ENCODE measurements at regions not wholly inside any gene's neighbourhood (a gene's known extent, or its start where the extent isn't known, plus 50 kb on each side); places are given as distances from the start of the nearest gene placed in this dataset.

GRCh38 chr4:141349236-141349635, 128.5 kb downstream of the ZNF330 start:
- H3K4me1 ChIP-seq (ENCODE audit: control insufficient read depth in 4 of 4, insufficient read depth in 4 of 4, low read length in 3 of 4) = peaks cover 6 to 32% (median 25%) of the 10 kb centered on the region in 4 donors
- H3K9ac ChIP-seq (ENCODE audit: low read depth in 1 of 2, low read length in 2 of 2) = no peak overlapping the region
- DNase-seq (ENCODE audit: low spot score) = no peak
- no peak overlapping the region for H3K4me3 ChIP-seq (ENCODE audit: low read depth in 1 of 3, low read length in 3 of 3)
- no peaks in the 10 kb centered on the region for H3K9me3 ChIP-seq (ENCODE audit: control insufficient read depth in 4 of 4, low read length in 3 of 4)
- H3K27ac ChIP-seq (ENCODE audit: low read depth in 1 of 2, low read length in 2 of 2) = no peak overlapping the region
- H3K36me3 ChIP-seq (ENCODE audit: control insufficient read depth in 4 of 4, insufficient read depth in 3 of 4, low read depth in 1 of 4, low read length in 3 of 4) = no peaks in the 10 kb centered on the region
- H3K27me3 ChIP-seq (ENCODE audit: control insufficient read depth in 4 of 4, insufficient read depth in 4 of 4, low read length in 3 of 4) = no peaks in the 10 kb centered on the region
- TF ChIP-seq EGR1 (IDR thresholded peaks at IDR 0.05; ENCODE audit: low read depth in 2 of 2) (no peak), SP1 (IDR thresholded peaks at IDR 0.05) (no peak), FOXA1 (IDR thresholded peaks at IDR 0.05) (no peak), CTCF (IDR thresholded peaks at IDR 0.05; ENCODE audit: low read depth, low read length, missing input control) (no peak), NR2F2 (IDR thresholded peaks at IDR 0.05) (no peak), MAX (IDR thresholded peaks at IDR 0.05) (no peak), HNF4A (conservative IDR thresholded peaks at IDR 0.05) (no peak), HNF4G (IDR thresholded peaks at IDR 0.05) (no peak), RXRA (IDR thresholded peaks at IDR 0.05) (no peak), ZBTB33 (IDR thresholded peaks at IDR 0.05) (no peak), TAF1 (conservative IDR thresholded peaks at IDR 0.05) (no peak)

- Histone ChIP-seq H3K9me3 (ENCODE audit: control insufficient read depth in 4 of 4, low read length in 3 of 4) (no peaks in the 10 kb centered on the region), H3K4me1 (ENCODE audit: control insufficient read depth in 4 of 4, insufficient read depth in 4 of 4, low read length in 3 of 4) (peaks cover 6 to 32% (median 25%) of the 10 kb centered on the region in 4 donors), H3K27me3 (ENCODE audit: control insufficient read depth in 4 of 4, insufficient read depth in 4 of 4, low read length in 3 of 4) (no peaks in the 10 kb centered on the region), H3K36me3 (ENCODE audit: control insufficient read depth in 4 of 4, insufficient read depth in 3 of 4, low read depth in 1 of 4, low read length in 3 of 4) (no peaks in the 10 kb centered on the region), H3K9ac (ENCODE audit: low read depth in 1 of 2, low read length in 2 of 2) (no peak overlapping the region), H3K27ac (ENCODE audit: low read depth in 1 of 2, low read length in 2 of 2) (peak overlapping the region; percentile 43 to 47), H3K4me3 (ENCODE audit: low read depth in 1 of 3, low read length in 3 of 3) (no peak overlapping the region)
- TF ChIP-seq ZBTB33 (IDR thresholded peaks at IDR 0.05) = peak; percentile 67
- peak; percentile 92 for TF ChIP-seq ATF3 (IDR thresholded peaks at IDR 0.05)
- TF ChIP-seq EGR1 (IDR thresholded peaks at IDR 0.05; ENCODE audit: low read depth in 2 of 2) = no peak
- peak; percentile 60 to 75 for TF ChIP-seq JUND (IDR thresholded peaks at IDR 0.05)
- peak; percentile 74 for TF ChIP-seq SP1 (IDR thresholded peaks at IDR 0.05)
- no peak for TF ChIP-seq CTCF (IDR thresholded peaks at IDR 0.05; ENCODE audit: low read depth, low read length, missing input control)
- TF ChIP-seq HNF4G (IDR thresholded peaks at IDR 0.05) = peak; percentile 13
- peak; percentile 88 for TF ChIP-seq FOXA1 (IDR thresholded peaks at IDR 0.05)
- TF ChIP-seq TAF1 (conservative IDR thresholded peaks at IDR 0.05) = no peak
- peak; percentile 65 for TF ChIP-seq MAX (IDR thresholded peaks at IDR 0.05)
- peak; percentile 88 for TF ChIP-seq FOXA2 (IDR thresholded peaks at IDR 0.05)
- peak; percentile 50 for TF ChIP-seq REST (IDR thresholded peaks at IDR 0.05)
- peak; percentile 79 for TF ChIP-seq YY1 (IDR thresholded peaks at IDR 0.05)
- TF ChIP-seq HNF4A (conservative IDR thresholded peaks at IDR 0.05) = peak; percentile 56 to 72
- TF ChIP-seq RAD21 (IDR thresholded peaks at IDR 0.05) = peak; percentile 40 to 62
- no peak for TF ChIP-seq NR2F2 (IDR thresholded peaks at IDR 0.05)
- peak; percentile 49 to 79 for TF ChIP-seq RXRA (IDR thresholded peaks at IDR 0.05)
- 19% methylated on average over 3 of the region's 3 CpGs for WGBS
- no peak for DNase-seq (ENCODE audit: low spot score)
Measured at GRCh38 chr4:141350122-141350905, 129.6 kb downstream of the ZNF330 start.
